Anterior cingulate cortex (tissue), 58 donors: ENCODE measurements at regions not wholly inside any gene's neighbourhood (a gene's known extent, or its start where the extent isn't known, plus 50 kb on each side); places are given as distances from the start of the nearest gene placed in this dataset.

ENCODE experiments used
- DNase-seq, 58 donors: peaks; one replicate each; lab custom pipeline; 2025; lab: John Stamatoyannopoulos, UW

GRCh38 chr6:26149240-26149639, 62.0 kb downstream of the HFE start:
- no peak for DNase-seq

DNA sequence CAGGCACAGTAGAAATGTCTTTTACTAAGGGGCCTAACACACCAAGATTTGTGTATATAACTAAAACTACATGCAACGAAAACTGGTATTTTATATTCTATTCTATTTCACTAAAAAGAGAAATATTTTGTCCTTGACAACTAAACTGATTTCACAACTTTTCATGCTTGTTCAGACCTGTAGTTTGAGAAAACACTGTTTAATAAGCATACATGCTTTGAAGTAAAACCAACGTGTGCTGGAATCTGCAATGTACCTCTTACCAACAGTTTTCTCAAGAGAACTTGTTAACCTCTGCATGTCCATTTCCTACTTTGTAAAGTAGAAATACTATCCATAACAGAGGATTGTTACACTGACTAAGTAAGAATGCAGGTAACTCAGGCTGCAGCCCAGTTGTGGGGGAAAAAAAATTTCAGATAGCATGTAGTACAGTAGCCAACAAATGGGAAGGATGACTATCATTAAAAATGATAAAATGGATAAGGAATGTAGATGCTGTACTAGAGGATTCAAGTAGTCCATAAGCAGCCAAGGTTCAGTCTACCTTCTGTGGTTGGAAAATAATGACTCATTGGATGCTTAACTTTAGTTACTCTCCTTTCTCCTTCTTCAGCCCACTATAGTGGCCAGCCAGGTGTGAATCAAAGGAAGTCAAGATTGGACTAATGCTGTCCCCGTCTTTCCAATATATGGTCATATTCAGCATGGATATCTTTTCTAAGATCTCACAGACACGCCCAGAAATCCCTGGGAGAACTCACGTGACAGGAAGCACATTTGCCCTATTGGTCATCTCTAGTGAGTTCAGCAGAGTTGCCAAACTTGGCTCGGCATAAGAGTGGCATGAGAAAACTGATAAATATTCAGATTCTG, 65.2 kb downstream of the HFE start:
- no peak for DNase-seq

- peak in 14 of 58 donors; percentile 2 to 52 (median 10) for DNase-seq
Measured at GRCh38 chr6:26155061-26155930, 68.1 kb downstream of the HFE start.

GRCh38 chr6:26156105-26156849, 69.0 kb downstream of the HFE start:
- peak; percentile 28 to 92 (median 80) for DNase-seq

- peak in 39 of 58 donors; percentile 8 to 64 (median 34) for DNase-seq
Measured at GRCh38 chr6:26156850-26157250, 69.6 kb downstream of the HFE start.

GRCh38 chr6:26157251-26158075, 70.2 kb downstream of the HFE start:
- DNase-seq: peak in 41 of 58 donors; percentile 34 to 96 (median 78)

DNA sequence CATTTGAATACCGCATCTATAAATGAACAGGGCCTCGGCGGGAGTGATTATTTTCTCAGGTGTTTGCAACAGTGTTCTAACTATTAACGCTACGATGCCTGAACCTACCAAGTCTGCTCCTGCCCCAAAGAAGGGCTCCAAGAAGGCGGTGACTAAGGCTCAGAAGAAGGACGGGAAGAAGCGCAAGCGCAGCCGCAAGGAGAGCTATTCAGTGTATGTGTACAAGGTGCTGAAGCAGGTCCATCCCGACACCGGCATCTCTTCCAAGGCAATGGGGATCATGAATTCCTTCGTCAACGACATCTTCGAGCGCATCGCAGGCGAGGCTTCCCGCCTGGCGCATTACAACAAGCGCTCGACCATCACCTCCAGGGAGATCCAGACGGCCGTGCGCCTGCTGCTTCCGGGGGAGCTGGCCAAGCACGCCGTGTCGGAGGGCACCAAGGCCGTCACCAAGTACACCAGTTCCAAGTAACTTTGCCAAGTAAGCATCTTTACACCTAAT, 70.9 kb downstream of the HFE start:
- DNase-seq: peak in 54 of 58 donors; percentile 12 to 91 (median 73)

GRCh38 chr6:26158581-26159356, 71.5 kb downstream of the HFE start:
- DNase-seq: peak in 23 of 58 donors; percentile 3 to 46 (median 15)

- peak in 1 of 58 donors; percentile 8 for DNase-seq
Measured at GRCh38 chr6:26159357-26160273, 72.4 kb downstream of the HFE start.

DNA sequence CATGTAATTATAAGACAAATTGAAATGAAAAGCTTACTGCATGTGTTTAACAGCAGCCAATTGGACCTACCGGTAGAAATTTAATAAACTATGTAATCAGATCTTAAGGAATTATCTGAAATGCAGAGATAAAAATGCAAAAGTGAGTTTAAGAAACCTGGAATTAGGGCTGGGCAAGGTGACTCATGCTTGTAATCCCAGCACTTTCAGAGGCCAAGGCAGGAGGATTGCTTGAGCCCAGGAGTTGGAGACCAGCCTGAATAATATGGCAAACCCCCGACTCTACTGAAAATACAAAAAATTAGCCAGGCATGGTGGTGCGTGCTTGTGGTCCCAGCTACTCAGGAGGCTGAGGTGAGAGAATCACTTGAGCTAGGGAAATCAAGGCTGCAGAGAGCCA, 74.1 kb downstream of the HFE start:
- DNase-seq: no peak

- DNase-seq: no peak
Measured at GRCh38 chr6:26162399-26162798, 75.2 kb downstream of the HFE start.

DNA sequence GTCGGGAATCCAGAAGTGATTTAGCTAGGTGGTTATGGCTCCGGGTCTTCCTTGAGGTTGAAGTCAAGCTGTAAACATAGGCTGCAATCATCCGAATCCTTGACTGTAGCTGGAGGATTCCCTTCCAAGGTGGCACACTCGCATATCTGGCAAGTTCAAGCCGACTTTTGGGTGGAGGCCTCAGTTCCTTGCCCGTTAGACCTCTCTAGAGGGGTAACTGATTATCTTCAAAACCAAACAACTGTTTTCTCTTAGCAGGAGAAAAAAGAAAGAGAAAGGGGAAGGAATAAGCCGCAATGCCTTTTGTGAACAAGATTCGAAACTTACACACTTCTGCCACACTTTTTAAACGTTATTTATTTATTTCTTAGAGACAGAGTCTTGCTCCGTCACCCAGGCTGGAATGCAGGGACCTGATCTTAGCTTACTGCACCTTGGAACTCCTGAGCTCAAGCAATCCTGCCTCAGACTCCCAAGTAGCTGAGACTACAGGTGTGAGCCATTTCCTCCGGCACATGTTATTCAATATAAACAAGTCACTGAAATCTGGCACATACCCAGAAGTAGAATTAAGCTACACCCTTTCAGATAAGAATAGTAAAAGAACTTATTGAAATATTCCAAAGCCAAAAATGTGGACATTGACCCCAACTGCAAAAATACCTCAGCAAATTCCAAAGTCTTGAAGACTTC, 76.3 kb downstream of the HFE start:
- DNase-seq: no peak

GRCh38 chr6:26164120-26164505, 76.9 kb downstream of the HFE start:
- no peak for DNase-seq

DNA sequence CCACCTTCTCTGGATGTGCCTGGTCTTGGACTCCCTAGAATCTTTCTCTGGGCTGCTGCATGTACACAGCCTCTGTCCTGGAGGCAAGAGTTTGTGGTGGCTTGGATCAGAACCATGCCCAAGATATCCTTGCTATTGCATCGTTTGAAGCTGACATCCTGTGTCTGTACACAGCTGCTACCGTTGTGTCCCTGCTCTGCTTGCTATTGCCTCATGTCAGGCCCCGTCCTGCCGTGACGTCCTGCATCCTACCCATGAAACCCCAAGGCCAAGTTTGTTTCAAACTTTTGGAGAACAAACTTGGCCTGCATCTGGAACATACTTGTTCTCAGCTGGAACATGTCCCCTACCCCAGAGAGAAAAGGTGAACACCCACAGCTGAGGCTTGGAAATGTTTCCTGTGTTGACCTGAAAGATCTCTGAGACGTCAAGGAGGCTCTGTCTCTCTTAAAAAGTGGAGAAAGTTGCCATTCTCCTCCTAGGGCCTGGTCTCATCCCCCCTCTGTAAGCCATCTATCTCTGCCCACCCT, 78.1 kb downstream of the HFE start:
- DNase-seq: no peak

DNA sequence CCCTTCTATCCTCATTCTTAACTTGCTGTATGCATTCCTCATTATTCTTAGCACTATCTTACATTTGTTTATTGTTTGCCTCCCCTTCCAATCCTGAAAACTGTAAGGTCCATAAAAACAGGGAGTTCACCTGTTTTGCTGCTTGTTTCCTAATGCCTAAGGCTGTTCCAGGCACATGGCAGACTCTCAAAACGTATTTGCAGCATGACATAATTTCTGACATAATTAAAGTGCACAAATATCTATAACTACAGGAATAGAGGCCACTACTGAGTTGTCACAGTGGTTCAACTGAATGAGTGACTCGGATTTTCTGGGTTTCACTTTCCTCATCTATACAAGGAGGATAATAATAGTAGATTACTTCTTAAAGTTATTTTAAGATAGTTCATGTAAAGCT, 83.0 kb downstream of the HFE start:
- no peak for DNase-seq

- no peak for DNase-seq
Measured at GRCh38 chr6:26170951-26171841, 84.0 kb downstream of the HFE start.
